ENCODE measurements at regions not wholly inside any gene's neighbourhood (a gene's known extent, or its start where the extent isn't known, plus 50 kb on each side); places are given as distances from the start of the nearest gene placed in this dataset.

- DNase-seq: no peak
- intact Hi-C loops (cut with micrococcal nuclease; ENCODE audit: unreplicated experiment): no loop called here
- no peaks in the 10 kb centered on the region for H3K27me3 Mint-ChIP-seq (ENCODE audit: unreplicated experiment)
- no peaks in the 10 kb centered on the region for H3K36me3 Mint-ChIP-seq (ENCODE audit: insufficient read depth, unreplicated experiment)
- TF ChIP-seq CTCF (IDR thresholded peaks at IDR 0.05; ENCODE audit: unreplicated experiment): no peak
- no peaks in the 10 kb centered on the region for H3K4me1 Mint-ChIP-seq (ENCODE audit: low read depth, unreplicated experiment)
- CTCF ChIA-PET: no interaction called here
- H3K27ac Mint-ChIP-seq (ENCODE audit: unreplicated experiment): no peak overlapping the region
- no TSS peak for BruUV-seq (replicated peaks)
- peaks cover 14% of the 10 kb centered on the region for H3K9me3 Mint-ChIP-seq (ENCODE audit: low read depth, unreplicated experiment)
- H3K4me3 Mint-ChIP-seq (ENCODE audit: low read depth, unreplicated experiment): no peak overlapping the region
Observed at GRCh38 chr5:118434522-118434921, 553.8 kb downstream of the DTWD2 start.

- no peak overlapping the region for H3K4me3 Mint-ChIP-seq (ENCODE audit: low read depth, unreplicated experiment)
- no peaks in the 10 kb centered on the region for H3K27me3 Mint-ChIP-seq (ENCODE audit: unreplicated experiment)
- no peak for TF ChIP-seq CTCF (IDR thresholded peaks at IDR 0.05; ENCODE audit: unreplicated experiment)
- CTCF ChIA-PET: no interaction called here
- H3K4me1 Mint-ChIP-seq (ENCODE audit: low read depth, unreplicated experiment): no peaks in the 10 kb centered on the region
- no TSS peak for BruUV-seq (replicated peaks)
- peaks cover 22% of the 10 kb centered on the region for H3K9me3 Mint-ChIP-seq (ENCODE audit: low read depth, unreplicated experiment)
- DNase-seq: no peak
- no peak overlapping the region for H3K27ac Mint-ChIP-seq (ENCODE audit: unreplicated experiment)
- intact Hi-C loops (cut with micrococcal nuclease; ENCODE audit: unreplicated experiment): no loop called here
- H3K36me3 Mint-ChIP-seq (ENCODE audit: insufficient read depth, unreplicated experiment): no peaks in the 10 kb centered on the region
Observed at GRCh38 chr5:118430076-118430475, 558.3 kb downstream of the DTWD2 start.

GRCh38 chr5:118407958-118408357 lies 580.4 kb downstream of the DTWD2 start:
- H3K27ac Mint-ChIP-seq (ENCODE audit: unreplicated experiment): no peak overlapping the region
- no peak for DNase-seq
- H3K4me1 Mint-ChIP-seq (ENCODE audit: low read depth, unreplicated experiment): no peaks in the 10 kb centered on the region
- H3K36me3 Mint-ChIP-seq (ENCODE audit: insufficient read depth, unreplicated experiment): no peaks in the 10 kb centered on the region
- intact Hi-C loops (cut with micrococcal nuclease; ENCODE audit: unreplicated experiment): no loop called here
- CTCF ChIA-PET: no interaction called here
- BruUV-seq (replicated peaks): no TSS peak
- no peak overlapping the region for H3K4me3 Mint-ChIP-seq (ENCODE audit: low read depth, unreplicated experiment)
- no peak for TF ChIP-seq CTCF (IDR thresholded peaks at IDR 0.05; ENCODE audit: unreplicated experiment)
- no peaks in the 10 kb centered on the region for H3K27me3 Mint-ChIP-seq (ENCODE audit: unreplicated experiment)
- H3K9me3 Mint-ChIP-seq (ENCODE audit: low read depth, unreplicated experiment): peaks cover 21% of the 10 kb centered on the region

GRCh38 chr5:118405650-118406061 lies 582.7 kb downstream of the DTWD2 start:
- no TSS peak for BruUV-seq (replicated peaks)
- Mint-ChIP-seq H3K9me3 (ENCODE audit: low read depth, unreplicated experiment) (peaks cover 17% of the 10 kb centered on the region), H3K36me3 (ENCODE audit: insufficient read depth, unreplicated experiment) (no peaks in the 10 kb centered on the region), H3K27ac (ENCODE audit: unreplicated experiment) (no peak overlapping the region), H3K4me1 (ENCODE audit: low read depth, unreplicated experiment) (no peaks in the 10 kb centered on the region), H3K4me3 (ENCODE audit: low read depth, unreplicated experiment) (no peak overlapping the region), H3K27me3 (ENCODE audit: unreplicated experiment) (no peaks in the 10 kb centered on the region)
- intact Hi-C loops (cut with micrococcal nuclease; ENCODE audit: unreplicated experiment): no loop called here
- DNase-seq: no peak
- CTCF ChIA-PET: no interaction called here
- TF ChIP-seq CTCF (IDR thresholded peaks at IDR 0.05; ENCODE audit: unreplicated experiment): no peak

- Mint-ChIP-seq H3K4me3 (ENCODE audit: low read depth, unreplicated experiment) (no peak overlapping the region), H3K36me3 (ENCODE audit: insufficient read depth, unreplicated experiment) (no peaks in the 10 kb centered on the region), H3K4me1 (ENCODE audit: low read depth, unreplicated experiment) (no peaks in the 10 kb centered on the region), H3K27ac (ENCODE audit: unreplicated experiment) (no peak overlapping the region), H3K27me3 (ENCODE audit: unreplicated experiment) (no peaks in the 10 kb centered on the region), H3K9me3 (ENCODE audit: low read depth, unreplicated experiment) (peaks cover 16% of the 10 kb centered on the region)
- CTCF ChIA-PET: no interaction called here
- no peak for TF ChIP-seq CTCF (IDR thresholded peaks at IDR 0.05; ENCODE audit: unreplicated experiment)
- DNase-seq: no peak
- BruUV-seq (replicated peaks): no TSS peak
- intact Hi-C loops (cut with micrococcal nuclease; ENCODE audit: unreplicated experiment): no loop called here
Observed at GRCh38 chr5:118397236-118397635, 591.1 kb downstream of the DTWD2 start.
